ENCODE measurements at regions not wholly inside any gene's neighbourhood (a gene's known extent, or its start where the extent isn't known, plus 50 kb on each side); places are given as distances from the start of the nearest gene placed in this dataset.

DNA sequence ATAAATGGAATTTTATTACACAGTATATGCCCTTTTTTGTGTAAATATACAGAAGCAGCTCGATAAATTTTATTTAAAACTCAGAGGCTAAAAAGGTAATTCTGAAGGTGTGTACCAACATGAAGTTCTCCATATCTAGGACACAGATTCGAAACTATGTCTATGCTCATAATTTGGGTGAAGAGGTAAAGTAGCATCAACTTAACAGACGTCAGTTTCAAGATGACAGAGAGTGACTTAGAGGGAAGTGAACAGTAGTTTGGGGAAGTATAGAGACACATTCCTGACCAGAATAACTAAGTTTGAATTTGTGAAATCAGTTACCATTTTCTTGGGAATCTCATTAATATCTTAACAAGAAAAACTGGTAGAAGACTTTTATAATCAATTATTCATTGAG, 2493.3 kb downstream of the ARAP2 start (continued):
- TF ChIP-seq, protein P1, sequence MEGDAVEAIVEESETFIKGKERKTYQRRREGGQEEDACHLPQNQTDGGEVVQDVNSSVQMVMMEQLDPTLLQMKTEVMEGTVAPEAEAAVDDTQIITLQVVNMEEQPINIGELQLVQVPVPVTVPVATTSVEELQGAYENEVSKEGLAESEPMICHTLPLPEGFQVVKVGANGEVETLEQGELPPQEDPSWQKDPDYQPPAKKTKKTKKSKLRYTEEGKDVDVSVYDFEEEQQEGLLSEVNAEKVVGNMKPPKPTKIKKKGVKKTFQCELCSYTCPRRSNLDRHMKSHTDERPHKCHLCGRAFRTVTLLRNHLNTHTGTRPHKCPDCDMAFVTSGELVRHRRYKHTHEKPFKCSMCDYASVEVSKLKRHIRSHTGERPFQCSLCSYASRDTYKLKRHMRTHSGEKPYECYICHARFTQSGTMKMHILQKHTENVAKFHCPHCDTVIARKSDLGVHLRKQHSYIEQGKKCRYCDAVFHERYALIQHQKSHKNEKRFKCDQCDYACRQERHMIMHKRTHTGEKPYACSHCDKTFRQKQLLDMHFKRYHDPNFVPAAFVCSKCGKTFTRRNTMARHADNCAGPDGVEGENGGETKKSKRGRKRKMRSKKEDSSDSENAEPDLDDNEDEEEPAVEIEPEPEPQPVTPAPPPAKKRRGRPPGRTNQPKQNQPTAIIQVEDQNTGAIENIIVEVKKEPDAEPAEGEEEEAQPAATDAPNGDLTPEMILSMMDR (IDR thresholded peaks at IDR 0.05 in 2 of 3, conservative IDR thresholded peaks at IDR 0.05 in 1 of 3; ENCODE audit: borderline replicate concordance in 1 of 3, insufficient read depth in 1 of 3, low read depth in 2 of 3, low read length in 2 of 3), result no peak
- TF ChIP-seq CEBPB (IDR thresholded peaks at IDR 0.05; ENCODE audit: low read depth), result no peak
- no peak for TF ChIP-seq SRF (IDR thresholded peaks at IDR 0.05; ENCODE audit: low read depth)
- TF ChIP-seq POLR2AphosphoS5 (IDR thresholded peaks at IDR 0.05; ENCODE audit: low read depth, low read length), result no peak
- TF ChIP-seq JUND (IDR thresholded peaks at IDR 0.05), result no peak

DNA sequence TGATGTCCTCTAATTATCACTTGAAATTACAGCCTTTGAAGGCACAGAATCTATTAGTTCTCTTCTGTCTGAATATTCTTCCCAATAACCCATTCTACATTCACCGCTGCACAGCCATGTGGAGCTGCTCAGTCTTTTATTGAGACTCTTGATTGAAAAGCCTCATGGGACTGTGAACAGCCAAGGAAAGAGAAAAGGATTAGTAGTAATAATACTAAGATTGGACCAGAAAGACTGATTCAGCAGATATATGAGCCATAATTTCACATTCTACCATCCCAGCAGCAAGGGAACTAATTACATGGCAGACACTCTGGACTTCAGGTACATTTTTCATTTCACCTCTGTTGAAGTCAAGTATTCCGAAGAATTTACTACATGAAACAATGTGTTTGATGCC, 2471.7 kb downstream of the ARAP2 start:
- H3K4me3 ChIP-seq (replicated peaks in 1 of 2; ENCODE audit: low read depth in 1 of 2, low read length in 2 of 2), result no peak overlapping the region
- intact Hi-C loops (cut with micrococcal nuclease), result no loop called here
- H3K9ac ChIP-seq (ENCODE audit: low read length), result no peak overlapping the region
- H3K27ac ChIP-seq (ENCODE audit: low read depth, low read length), result no peak overlapping the region
- POLR2A ChIA-PET, result no interaction called here
- no peaks in the 10 kb centered on the region for H3K36me3 ChIP-seq (ENCODE audit: control insufficient read depth in 1 of 2, insufficient read depth in 2 of 2, low read length in 2 of 2)
- RAD21 ChIA-PET (ENCODE audit: low non-redundant PET in 1 of 2, low total read pairs in 2 of 2, uncharacterized antibody in 2 of 2, unreplicated experiment in 2 of 2), result no interaction called here
- CTCF ChIA-PET, result no interaction called here
- H3K9me3 ChIP-seq (ENCODE audit: control insufficient read depth in 1 of 2, insufficient read depth in 1 of 2, low read depth in 1 of 2, low read length in 2 of 2), result no peaks in the 10 kb centered on the region
- H3K9me2 ChIP-seq (ENCODE audit: insufficient read depth), result no peaks in the 10 kb centered on the region
- no peak for ATAC-seq
- H3K27me3 ChIP-seq (ENCODE audit: insufficient read depth, low read length), result no peaks in the 10 kb centered on the region
- H2AFZ ChIP-seq (ENCODE audit: low read depth, low read length, poor library complexity, severe bottlenecking), result no peak overlapping the region
- no TSS peak for BruUV-seq (replicated peaks)
- no peak for DNase-seq (ENCODE audit: low read depth, low spot score)
- H3K4me1 ChIP-seq (ENCODE audit: control insufficient read depth in 1 of 2, insufficient read depth in 2 of 2, low read length in 2 of 2), result no peaks in the 10 kb centered on the region
- no peaks in the 10 kb centered on the region for H3K79me2 ChIP-seq (ENCODE audit: insufficient read depth, low read length)
- no peak for TF ChIP-seq SRF (IDR thresholded peaks at IDR 0.05; ENCODE audit: low read depth)
- no peak for TF ChIP-seq POLR2AphosphoS5 (IDR thresholded peaks at IDR 0.05; ENCODE audit: low read depth, low read length)
- TF ChIP-seq EZH2phosphoT487 (IDR thresholded peaks at IDR 0.05; ENCODE audit: borderline replicate concordance), result no peak
- no peak for TF ChIP-seq EGR1 (IDR thresholded peaks at IDR 0.05; ENCODE audit: low read depth)
- TF ChIP-seq, protein P2, sequence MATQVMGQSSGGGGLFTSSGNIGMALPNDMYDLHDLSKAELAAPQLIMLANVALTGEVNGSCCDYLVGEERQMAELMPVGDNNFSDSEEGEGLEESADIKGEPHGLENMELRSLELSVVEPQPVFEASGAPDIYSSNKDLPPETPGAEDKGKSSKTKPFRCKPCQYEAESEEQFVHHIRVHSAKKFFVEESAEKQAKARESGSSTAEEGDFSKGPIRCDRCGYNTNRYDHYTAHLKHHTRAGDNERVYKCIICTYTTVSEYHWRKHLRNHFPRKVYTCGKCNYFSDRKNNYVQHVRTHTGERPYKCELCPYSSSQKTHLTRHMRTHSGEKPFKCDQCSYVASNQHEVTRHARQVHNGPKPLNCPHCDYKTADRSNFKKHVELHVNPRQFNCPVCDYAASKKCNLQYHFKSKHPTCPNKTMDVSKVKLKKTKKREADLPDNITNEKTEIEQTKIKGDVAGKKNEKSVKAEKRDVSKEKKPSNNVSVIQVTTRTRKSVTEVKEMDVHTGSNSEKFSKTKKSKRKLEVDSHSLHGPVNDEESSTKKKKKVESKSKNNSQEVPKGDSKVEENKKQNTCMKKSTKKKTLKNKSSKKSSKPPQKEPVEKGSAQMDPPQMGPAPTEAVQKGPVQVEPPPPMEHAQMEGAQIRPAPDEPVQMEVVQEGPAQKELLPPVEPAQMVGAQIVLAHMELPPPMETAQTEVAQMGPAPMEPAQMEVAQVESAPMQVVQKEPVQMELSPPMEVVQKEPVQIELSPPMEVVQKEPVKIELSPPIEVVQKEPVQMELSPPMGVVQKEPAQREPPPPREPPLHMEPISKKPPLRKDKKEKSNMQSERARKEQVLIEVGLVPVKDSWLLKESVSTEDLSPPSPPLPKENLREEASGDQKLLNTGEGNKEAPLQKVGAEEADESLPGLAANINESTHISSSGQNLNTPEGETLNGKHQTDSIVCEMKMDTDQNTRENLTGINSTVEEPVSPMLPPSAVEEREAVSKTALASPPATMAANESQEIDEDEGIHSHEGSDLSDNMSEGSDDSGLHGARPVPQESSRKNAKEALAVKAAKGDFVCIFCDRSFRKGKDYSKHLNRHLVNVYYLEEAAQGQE (IDR thresholded peaks at IDR 0.05; ENCODE audit: low read depth), result no peak
- no peak for TF ChIP-seq ZFX (IDR thresholded peaks at IDR 0.05)
- TF ChIP-seq, protein P3, sequence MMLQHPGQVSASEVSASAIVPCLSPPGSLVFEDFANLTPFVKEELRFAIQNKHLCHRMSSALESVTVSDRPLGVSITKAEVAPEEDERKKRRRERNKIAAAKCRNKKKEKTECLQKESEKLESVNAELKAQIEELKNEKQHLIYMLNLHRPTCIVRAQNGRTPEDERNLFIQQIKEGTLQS (IDR thresholded peaks at IDR 0.05), result no peak
- TF ChIP-seq CBX3 (IDR thresholded peaks at IDR 0.05; ENCODE audit: low read depth), result no peak
- no peak for TF ChIP-seq EZH2 (IDR thresholded peaks at IDR 0.05)
- TF ChIP-seq TCF7L2 (IDR thresholded peaks at IDR 0.05; ENCODE audit: borderline replicate concordance, extremely low read depth, insufficient read depth, insufficient read length), result no peak
- TF ChIP-seq JUND (IDR thresholded peaks at IDR 0.05), result no peak
- TF ChIP-seq, protein P4, sequence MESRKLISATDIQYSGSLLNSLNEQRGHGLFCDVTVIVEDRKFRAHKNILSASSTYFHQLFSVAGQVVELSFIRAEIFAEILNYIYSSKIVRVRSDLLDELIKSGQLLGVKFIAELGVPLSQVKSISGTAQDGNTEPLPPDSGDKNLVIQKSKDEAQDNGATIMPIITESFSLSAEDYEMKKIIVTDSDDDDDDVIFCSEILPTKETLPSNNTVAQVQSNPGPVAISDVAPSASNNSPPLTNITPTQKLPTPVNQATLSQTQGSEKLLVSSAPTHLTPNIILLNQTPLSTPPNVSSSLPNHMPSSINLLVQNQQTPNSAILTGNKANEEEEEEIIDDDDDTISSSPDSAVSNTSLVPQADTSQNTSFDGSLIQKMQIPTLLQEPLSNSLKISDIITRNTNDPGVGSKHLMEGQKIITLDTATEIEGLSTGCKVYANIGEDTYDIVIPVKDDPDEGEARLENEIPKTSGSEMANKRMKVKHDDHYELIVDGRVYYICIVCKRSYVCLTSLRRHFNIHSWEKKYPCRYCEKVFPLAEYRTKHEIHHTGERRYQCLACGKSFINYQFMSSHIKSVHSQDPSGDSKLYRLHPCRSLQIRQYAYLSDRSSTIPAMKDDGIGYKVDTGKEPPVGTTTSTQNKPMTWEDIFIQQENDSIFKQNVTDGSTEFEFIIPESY (IDR thresholded peaks at IDR 0.05; ENCODE audit: extremely low read depth, insufficient replicate concordance, low read length), result no peak
- no peaks in the 10 kb centered on the region for H4K20me1 ChIP-seq (ENCODE audit: insufficient read depth)
- no peak overlapping the region for H3K4me2 ChIP-seq (ENCODE audit: low read length)

Data from HCT116 (cell line).